Psoas muscle (tissue), 7 donors: ENCODE measurements at regions not wholly inside any gene's neighbourhood (a gene's known extent, or its start where the extent isn't known, plus 50 kb on each side); places are given as distances from the start of the nearest gene placed in this dataset.
"Not testable (repeated sequence)": the region's sequence is repeated elsewhere in the genome, so short reads cannot be mapped to it uniquely, and the experiment has no call there.

Experiments
- ATAC-seq, 4 donors: fragments of 200-7000 bp; cut with Tn5 transposase; one replicate each; pipeline ENCODE4 v1.9.1; 2020; ENCODE audit warnings: moderate library complexity in 3 of 4, mild to moderate bottlenecking in 2 of 4
- DNase-seq, 2 donors: peaks; one replicate each; pipeline ENCODE4 v3.0.0-alpha.2; 2020
- H3K27ac ChIP-seq: fragments of 200-600 bp; one replicate; pipeline ENCODE4 v1.8.0; 2022
- H3K27me3 ChIP-seq, 3 donors: fragments of 200-600 bp in 1 of 3; one replicate each; pipeline versions ENCODE4 v1.6.1 to v1.8.0; 2013 to 2022; ENCODE audit warnings: low read length in 2 of 3, mild to moderate bottlenecking in 2 of 3, moderate library complexity in 1 of 3; ENCODE audit not compliant: insufficient read depth in 3 of 3
- H3K36me3 ChIP-seq, 2 donors: fragments of 200-600 bp in 1 of 2; one replicate each; pipeline versions ENCODE4 v1.6.1 to v1.8.0; 2013 to 2022; ENCODE audit warnings: low read depth in 1 of 2, mild to moderate bottlenecking in 1 of 2, moderate library complexity in 1 of 2; ENCODE audit not compliant: insufficient read depth in 1 of 2
- H3K4me1 ChIP-seq: fragments of 200-600 bp; one replicate; pipeline ENCODE4 v1.8.0; 2022
- H3K4me3 ChIP-seq: fragments of 200-600 bp; one replicate; pipeline ENCODE4 v1.8.0; 2022; ENCODE audit warnings: mild to moderate bottlenecking
- H3K9me3 ChIP-seq: fragments of 200-600 bp; one replicate; pipeline ENCODE4 v1.8.0; 2022
- CTCF ChIP-seq: fragments of 200-600 bp; IDR thresholded peaks from one replicate; pipeline ENCODE4 v1.8.0; 2022; ENCODE audit warnings: antibody characterized with exemption
- WGBS, 3 donors: extraction: QIAGEN DNeasy Blood & Tissue Kit; methylation state at CpG; one replicate each; pipeline versions ENCODE4 v1.1.6 to v1.1.7; 2013; 5-methylcytosine and 5-hydroxymethylcytosine counted together
- intact Hi-C, 2 donors: fragments of 100-400 bp; cut with DNase I; formaldehyde crosslinking; loops; one replicate each; pipeline versions ENCODE4 v1.11.0 to v1.14.2; 2022
- donor health status: healthy with polysubstance abuse.
- donor health status: DM: no; HTN: no; CAD: no; lungs with moderate emphysema.
- donor health status: Bipolar disorder and iron deficiency.
- donor health status: healthy.
- donor health status: DM: yes; HTN: yes; CAD: no.
- donor health status: DM: no; HTN: no; CAD: no.
- donor health status: DM: yes; HTN: yes; CAD: no.

- Histone ChIP-seq H3K4me1 (no peaks in the 10 kb centered on the region), H3K4me3 (no peak overlapping the region), H3K27ac (no peak overlapping the region), H3K9me3 (peaks cover 7% of the 10 kb centered on the region), H3K36me3 (no peaks in the 10 kb centered on the region), H3K27me3 (no peaks in the 10 kb centered on the region)
- intact Hi-C loops = no loop called here
- no peak for ATAC-seq
- WGBS, 3 donors = 68 to 70% (median 68%) methylated on average over 8 of the region's 8 CpGs
- DNase-seq = no peak
- TF ChIP-seq CTCF = no peak
Observed at GRCh38 chr3:67154429-67154828, 156.3 kb downstream of the KBTBD8 start.

GRCh38 chr3:67167481-67167880 is 169.4 kb downstream of the KBTBD8 start:
- H3K9me3 ChIP-seq = no peaks in the 10 kb centered on the region
- WGBS, 3 donors = 53 to 67% (median 61%) methylated on average over 3 of the region's 3 CpGs
- no peak for DNase-seq
- H3K4me1 ChIP-seq = no peaks in the 10 kb centered on the region
- no peak overlapping the region for H3K27ac ChIP-seq
- no peaks in the 10 kb centered on the region for H3K36me3 ChIP-seq
- no peak for TF ChIP-seq CTCF
- H3K4me3 ChIP-seq = no peak overlapping the region
- H3K27me3 ChIP-seq = peaks cover 0 to 6% (median 0%) of the 10 kb centered on the region in 3 donors
- intact Hi-C loops = no loop called here
- no peak for ATAC-seq

GRCh38 chr3:67171841-67172240 is 173.7 kb downstream of the KBTBD8 start:
- Histone ChIP-seq H3K27me3 (peaks cover 0 to 6% (median 0%) of the 10 kb centered on the region in 3 donors), H3K27ac (no peak overlapping the region), H3K36me3 (no peaks in the 10 kb centered on the region), H3K4me3 (no peak overlapping the region), H3K9me3 (peaks cover 3% of the 10 kb centered on the region), H3K4me1 (no peaks in the 10 kb centered on the region)
- no peak for ATAC-seq
- 43 to 55% (median 48%) methylated on average over 2 of the region's 2 CpGs for WGBS, 3 donors
- DNase-seq = no peak
- intact Hi-C loops = no loop called here
- TF ChIP-seq CTCF = no peak

- WGBS, 3 donors = 75 to 84% (median 81%) methylated on average over 3 of the region's 3 CpGs
- H3K4me3 ChIP-seq, H3K27me3 ChIP-seq, H3K4me1 ChIP-seq, H3K9me3 ChIP-seq, H3K36me3 ChIP-seq, DNase-seq, intact Hi-C loops, H3K27ac ChIP-seq, ATAC-seq: not testable (repeated sequence)
Observed at GRCh38 chr3:67173130-67173529, 175.0 kb downstream of the KBTBD8 start.

GRCh38 chr3:67176396-67176795 is 178.3 kb downstream of the KBTBD8 start:
- WGBS, 3 donors = 38 to 60% (median 51%) methylated on average over 2 of the region's 2 CpGs
- H3K4me1 ChIP-seq = no peaks in the 10 kb centered on the region
- H3K4me3 ChIP-seq = no peak overlapping the region
- H3K9me3 ChIP-seq = peaks cover 3% of the 10 kb centered on the region
- DNase-seq (no peak), ATAC-seq (no peak)
- no peak overlapping the region for H3K27ac ChIP-seq
- intact Hi-C loops = no loop called here
- no peaks in the 10 kb centered on the region for H3K27me3 ChIP-seq
- H3K36me3 ChIP-seq = no peaks in the 10 kb centered on the region
- TF ChIP-seq CTCF = no peak
